Aorta (tissue), 5 donors: ENCODE measurements at regions not wholly inside any gene's neighbourhood (a gene's known extent, or its start where the extent isn't known, plus 50 kb on each side); places are given as distances from the start of the nearest gene placed in this dataset.

Experiments
- ATAC-seq: fragments of 200-7000 bp; cut with Tn5 transposase; one replicate; pipeline ENCODE4 v1.9.1; 2022; ENCODE audit warnings: moderate library complexity; ENCODE audit not compliant: low FRiP score
- DNase-seq, 2 donors: peaks; one replicate each; pipeline ENCODE4 v3.0.0-alpha.2; 2020
- H3K27ac ChIP-seq, 2 donors: one replicate each; pipeline ENCODE4 v1.5.1; 2013; ENCODE audit warnings: low read length in 2 of 2, mild to moderate bottlenecking in 2 of 2, moderate library complexity in 2 of 2, control low read depth in 1 of 2, inconsistent platforms in 1 of 2, low read depth in 1 of 2
- H3K27me3 ChIP-seq, 2 donors: one replicate each; pipeline ENCODE4 v1.6.1; 2013; ENCODE audit warnings: control low read depth in 1 of 2, low read length in 1 of 2, mild to moderate bottlenecking in 1 of 2, moderate library complexity in 1 of 2; ENCODE audit not compliant: insufficient read depth in 2 of 2, control insufficient read depth in 1 of 2
- H3K36me3 ChIP-seq, 2 donors: one replicate each; pipeline ENCODE4 v1.6.1; 2013; ENCODE audit warnings: control low read depth in 1 of 2, low read length in 1 of 2, mild to moderate bottlenecking in 1 of 2; ENCODE audit not compliant: insufficient read depth in 2 of 2, control insufficient read depth in 1 of 2
- H3K4me1 ChIP-seq, 2 donors: one replicate each; pipeline ENCODE4 v1.6.1; 2013; ENCODE audit warnings: low read length in 2 of 2, control low read depth in 1 of 2, mild to moderate bottlenecking in 1 of 2, moderate library complexity in 1 of 2; ENCODE audit not compliant: insufficient read depth in 2 of 2, control insufficient read depth in 1 of 2
- H3K4me3 ChIP-seq, 2 donors: one replicate each; pipeline ENCODE4 v1.5.1; 2013; ENCODE audit warnings: low read length in 2 of 2, control low read depth in 1 of 2, mild to moderate bottlenecking in 1 of 2
- H3K9me3 ChIP-seq: one replicate; pipeline ENCODE4 v1.6.1; 2013; ENCODE audit warnings: mild to moderate bottlenecking, low read length; ENCODE audit not compliant: control insufficient read depth
- WGBS, 2 donors: extraction: QIAGEN DNeasy Blood & Tissue Kit; methylation state at CpG; one replicate each; pipeline ENCODE4 v1.1.7; 2013; 5-methylcytosine and 5-hydroxymethylcytosine counted together
- intact Hi-C, 2 donors: fragments of 100-400 bp; cut with DNase I; formaldehyde crosslinking; loops; one replicate each; pipeline versions ENCODE4 v1.14.2 to v1.15.0; 2022
- donor health status: healthy with polysubstance abuse.
- donor health status: Bipolar disorder and iron deficiency.
- donor health status: DM: no; HTN: no; CAD: no.
- donor health status: DM: no; HTN: no; CAD: no.
- donor health status: DM: yes; HTN: yes; CAD: no.

DNA sequence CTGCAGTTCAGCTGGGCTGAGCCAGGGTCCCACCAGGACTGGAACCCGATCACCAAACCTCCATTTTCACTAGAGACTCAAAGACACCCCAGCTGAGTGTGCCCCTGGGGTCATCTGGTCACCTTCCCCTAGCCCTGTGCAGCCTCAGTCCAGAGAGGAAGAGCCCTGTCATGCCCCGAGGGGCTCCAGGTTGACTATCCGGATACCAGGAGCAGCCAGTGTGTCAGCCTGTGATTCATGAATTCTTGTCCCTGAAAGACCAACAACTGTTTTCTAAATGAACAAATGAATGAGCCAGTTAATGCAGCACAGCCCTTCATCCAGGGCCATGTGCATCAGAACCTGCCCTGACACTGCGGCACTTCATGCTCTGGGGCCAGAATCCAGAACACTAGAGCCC lies 201.9 kb upstream of the TCERG1L start:
- 68 to 76% methylated on average over 4 of the region's 4 CpGs for WGBS, 2 donors
- ATAC-seq (no peak), DNase-seq (no peak)
- Histone ChIP-seq H3K27me3 (no peaks in the 10 kb centered on the region), H3K36me3 (no peaks in the 10 kb centered on the region), H3K27ac (no peak overlapping the region), H3K9me3 (no peaks in the 10 kb centered on the region), H3K4me3 (no peak overlapping the region), H3K4me1 (no peaks in the 10 kb centered on the region)
- intact Hi-C loops, result no loop called here

GRCh38 chr10:131513901-131514300 lies 202.4 kb upstream of the TCERG1L start:
- Histone ChIP-seq H3K9me3 (no peaks in the 10 kb centered on the region), H3K36me3 (no peaks in the 10 kb centered on the region), H3K4me1 (no peaks in the 10 kb centered on the region), H3K27ac (no peak overlapping the region), H3K27me3 (no peaks in the 10 kb centered on the region), H3K4me3 (no peak overlapping the region)
- ATAC-seq (no peak), DNase-seq (no peak)
- intact Hi-C loops, result no loop called here
- 53% methylated on average over 8 of the region's 8 CpGs for WGBS, 2 donors

DNA sequence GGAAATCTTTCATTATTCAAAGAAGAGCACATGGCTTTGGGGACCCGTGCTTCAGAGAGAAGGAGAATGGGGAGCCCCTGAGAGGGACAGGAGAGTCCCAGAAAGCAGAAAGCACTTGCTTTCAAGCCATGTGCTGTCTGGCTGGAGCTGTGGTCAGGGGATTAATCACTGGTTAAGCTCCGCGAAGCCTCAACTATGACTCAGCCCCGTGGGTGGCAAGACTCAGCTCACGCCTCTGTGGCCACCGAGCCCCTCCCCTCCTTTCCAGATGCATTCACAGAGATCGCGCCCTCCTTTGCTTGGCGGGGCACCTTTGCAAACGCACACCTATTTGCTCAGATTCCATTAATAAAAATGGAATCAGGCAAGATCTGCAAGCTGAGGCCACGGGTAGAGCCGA lies 202.9 kb upstream of the TCERG1L start:
- WGBS, 2 donors, result 32 to 38% methylated on average over 12 of the region's 12 CpGs
- intact Hi-C loops, result no loop called here
- H3K4me1 ChIP-seq, result no peaks in the 10 kb centered on the region
- ATAC-seq (no peak), DNase-seq (no peak)
- no peak overlapping the region for H3K4me3 ChIP-seq
- no peaks in the 10 kb centered on the region for H3K9me3 ChIP-seq
- H3K27me3 ChIP-seq, result no peaks in the 10 kb centered on the region
- H3K27ac ChIP-seq, result no peak overlapping the region
- no peaks in the 10 kb centered on the region for H3K36me3 ChIP-seq

DNA sequence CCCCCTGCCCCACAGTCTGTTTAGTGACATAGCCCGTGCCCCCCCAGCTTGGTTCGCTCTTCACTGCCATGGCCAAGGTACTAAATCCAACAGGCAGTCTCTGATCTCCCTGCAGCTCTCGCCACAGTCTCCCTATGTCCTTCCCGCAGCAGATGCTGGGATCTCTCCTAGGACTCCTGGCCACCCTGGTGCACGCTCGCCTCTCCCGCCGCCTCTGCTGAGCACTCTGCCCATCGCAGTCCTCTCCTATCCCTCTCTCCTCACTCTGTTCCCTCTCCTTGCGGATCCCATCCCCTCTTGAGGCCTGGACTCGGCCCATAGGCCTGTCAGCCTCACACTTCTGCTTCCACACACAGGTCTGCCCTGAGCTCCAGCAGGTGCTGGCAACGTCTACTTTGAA lies 204.8 kb upstream of the TCERG1L start:
- Histone ChIP-seq H3K27ac (no peak overlapping the region), H3K9me3 (no peaks in the 10 kb centered on the region), H3K4me1 (no peaks in the 10 kb centered on the region), H3K4me3 (no peak overlapping the region), H3K27me3 (no peaks in the 10 kb centered on the region), H3K36me3 (no peaks in the 10 kb centered on the region)
- intact Hi-C loops, result no loop called here
- no peak for ATAC-seq
- 83% methylated on average over 12 of the region's 12 CpGs for WGBS, 2 donors
- no peak for DNase-seq

DNA sequence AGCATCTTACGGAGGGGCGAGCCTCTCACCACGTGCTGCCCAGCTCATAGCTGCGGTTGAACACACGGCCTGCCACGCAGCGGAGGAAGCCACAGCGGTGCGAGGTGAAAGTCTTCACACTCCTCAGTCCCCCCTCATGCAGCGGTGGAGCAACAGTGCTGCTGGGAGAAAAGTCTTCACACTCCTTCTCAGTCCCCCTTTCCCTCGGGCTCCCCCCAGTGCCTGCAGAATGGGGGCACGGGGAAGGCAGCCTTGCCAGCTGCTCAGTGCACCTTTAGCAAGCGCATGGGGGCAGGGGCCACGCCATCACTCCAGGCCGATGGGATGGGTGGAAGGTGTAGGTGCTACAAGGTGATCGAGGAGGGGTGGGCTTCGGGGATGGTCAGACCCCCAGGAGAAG lies 206.3 kb upstream of the TCERG1L start:
- Histone ChIP-seq H3K9me3 (no peaks in the 10 kb centered on the region), H3K4me1 (no peaks in the 10 kb centered on the region), H3K4me3 (no peak overlapping the region), H3K27ac (no peak overlapping the region), H3K36me3 (no peaks in the 10 kb centered on the region), H3K27me3 (no peaks in the 10 kb centered on the region)
- WGBS, 2 donors, result 84 to 86% methylated on average over 17 of the region's 17 CpGs
- no peak for ATAC-seq
- DNase-seq, result no peak
- intact Hi-C loops, result no loop called here

DNA sequence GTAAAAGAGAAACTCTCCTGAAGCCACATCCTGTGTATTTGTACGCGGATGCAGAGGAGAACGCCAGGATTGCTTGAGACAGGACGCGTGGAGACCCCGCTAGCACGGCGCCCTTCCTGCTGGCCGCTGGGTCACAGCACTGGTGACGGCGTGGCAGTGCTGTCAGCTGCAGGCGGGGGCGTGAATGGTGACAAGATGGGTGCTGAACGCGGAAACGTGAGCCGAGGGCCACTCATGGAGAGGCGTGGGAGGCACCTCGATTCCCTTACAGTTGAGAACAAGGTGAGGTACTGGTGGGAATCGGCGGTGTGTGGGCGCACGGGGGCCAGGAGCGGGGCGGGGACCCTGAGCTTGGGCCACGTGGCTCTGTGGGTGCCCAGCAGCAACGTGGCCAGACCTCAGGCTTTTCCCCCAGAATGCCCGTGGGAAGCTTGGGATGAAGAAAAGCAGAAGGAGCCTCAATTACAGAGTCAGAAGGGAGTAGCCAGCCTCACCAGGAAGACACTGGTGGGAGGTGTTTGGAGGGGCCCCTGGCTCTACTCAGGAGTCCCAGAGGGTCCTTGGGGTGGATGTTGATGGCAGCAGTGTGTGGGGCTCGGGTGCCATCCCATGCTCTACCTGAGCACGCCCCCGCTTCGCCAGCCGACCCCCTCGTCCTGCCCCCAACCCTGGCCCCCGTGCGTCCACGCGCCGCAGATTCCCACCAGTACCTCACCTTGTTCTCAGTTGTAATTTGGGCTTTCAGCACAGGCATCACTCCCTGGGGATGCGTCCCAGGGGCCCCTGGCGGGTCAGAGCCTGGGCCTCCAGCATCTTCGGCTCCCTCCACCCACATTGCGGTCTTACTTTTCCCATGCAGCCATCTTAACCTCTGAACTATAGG lies 208.4 kb upstream of the TCERG1L start:
- Histone ChIP-seq H3K27me3 (no peaks in the 10 kb centered on the region), H3K4me1 (no peaks in the 10 kb centered on the region), H3K9me3 (no peaks in the 10 kb centered on the region), H3K27ac (no peak overlapping the region), H3K4me3 (no peak overlapping the region), H3K36me3 (no peaks in the 10 kb centered on the region)
- ATAC-seq (no peak), DNase-seq (peak in 1 of 2 donors; percentile 66)
- WGBS, 2 donors, result 86 to 87% methylated on average over 43 of the region's 43 CpGs
- intact Hi-C loops, result no loop called here

DNA sequence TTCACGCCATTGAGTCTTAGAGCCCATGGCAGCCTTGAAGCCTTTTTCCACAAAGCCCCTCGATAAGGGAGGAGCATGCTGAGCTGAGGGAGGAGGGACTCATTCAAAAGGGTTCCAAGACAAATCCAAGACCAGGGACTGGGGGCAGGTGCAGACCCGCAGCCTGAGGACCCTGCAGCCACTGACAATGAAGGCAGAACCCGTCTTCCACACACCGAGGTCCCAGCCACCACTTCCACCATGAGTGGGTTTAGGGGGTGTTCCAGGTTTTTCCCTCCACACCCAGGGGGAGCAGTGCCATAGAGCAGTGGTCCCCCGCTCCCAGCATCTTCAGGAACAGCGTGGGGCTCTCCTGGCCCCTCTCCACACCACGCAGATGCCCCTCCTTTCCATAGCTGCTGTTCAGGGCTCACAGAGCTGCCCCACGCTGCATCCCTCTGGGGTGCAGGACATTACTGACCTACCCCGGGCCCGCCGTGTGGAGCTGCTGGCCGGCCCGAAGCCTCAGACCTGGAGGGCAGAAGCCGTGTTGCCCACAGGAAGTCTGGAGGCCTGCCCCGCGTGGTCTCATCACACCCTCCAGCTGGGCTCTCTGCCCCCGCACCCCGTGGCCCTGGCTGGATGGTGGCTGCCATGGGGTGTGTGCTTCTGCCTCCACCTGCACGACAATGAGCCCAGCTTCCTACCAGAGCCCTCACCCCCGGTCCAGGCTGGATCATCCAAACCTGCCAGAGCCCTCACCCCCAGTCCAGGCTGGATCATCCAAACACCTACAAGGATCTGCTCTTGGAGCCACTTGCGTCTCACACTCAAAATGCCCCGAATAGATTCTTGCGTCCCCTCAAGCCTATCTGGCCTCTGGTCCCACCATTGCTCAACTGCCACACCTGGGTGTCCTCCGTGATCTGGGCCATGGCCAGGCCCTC lies 220.0 kb upstream of the TCERG1L start:
- DNase-seq (no peak), ATAC-seq (no peak)
- Histone ChIP-seq H3K9me3 (no peaks in the 10 kb centered on the region), H3K27ac (no peak overlapping the region), H3K27me3 (no peaks in the 10 kb centered on the region), H3K36me3 (no peaks in the 10 kb centered on the region), H3K4me1 (no peaks in the 10 kb centered on the region), H3K4me3 (no peak overlapping the region)
- intact Hi-C loops, result no loop called here
- WGBS, 2 donors, result 86% methylated on average over 25 of the region's 25 CpGs

DNA sequence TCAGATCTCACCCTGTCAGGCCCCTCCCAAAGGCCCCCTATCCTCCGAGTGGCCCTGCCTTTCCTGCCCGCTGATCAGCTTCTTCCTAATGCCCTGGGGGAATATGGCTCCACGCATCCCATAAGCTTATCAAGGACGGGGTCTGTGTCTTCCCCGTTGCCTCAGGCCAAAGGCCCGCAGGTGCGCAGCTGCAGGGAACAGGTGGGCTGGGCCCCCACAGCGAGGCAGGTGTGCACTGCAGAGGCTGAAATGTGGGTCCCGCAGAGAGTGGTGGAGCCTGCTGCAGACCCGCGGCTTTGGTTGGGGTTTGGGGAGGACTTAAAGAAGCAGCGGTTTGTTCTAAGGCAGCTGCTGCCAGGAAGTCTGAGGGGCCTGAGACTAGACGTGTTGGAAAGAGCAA lies 220.8 kb upstream of the TCERG1L start:
- Histone ChIP-seq H3K36me3 (no peaks in the 10 kb centered on the region), H3K27ac (no peak overlapping the region), H3K4me1 (no peaks in the 10 kb centered on the region), H3K9me3 (no peaks in the 10 kb centered on the region), H3K27me3 (no peaks in the 10 kb centered on the region), H3K4me3 (no peak overlapping the region)
- WGBS, 2 donors, result 80 to 83% methylated on average over 13 of the region's 13 CpGs
- ATAC-seq (no peak), DNase-seq (no peak)
- intact Hi-C loops, result no loop called here
